Liver (tissue), 8 donors: ENCODE measurements at regions not wholly inside any gene's neighbourhood (a gene's known extent, or its start where the extent isn't known, plus 50 kb on each side); places are given as distances from the start of the nearest gene placed in this dataset.

Experiments used
- DNase-seq: peaks from one replicate; pipeline ENCODE4 v3.0.0-alpha.2; 2017; ENCODE audit warnings: low spot score
- H3K27ac ChIP-seq, 2 donors: one replicate each; pipeline ENCODE4 v1.7.0; 2013; ENCODE audit warnings: inconsistent platforms in 2 of 2, low read length in 2 of 2, control low read depth in 1 of 2, low read depth in 1 of 2, mild to moderate bottlenecking in 1 of 2
- H3K27me3 ChIP-seq, 4 donors: one replicate each; pipeline versions ENCODE4 v1.6.1 to v1.7.0; 2013; ENCODE audit warnings: low read length in 3 of 4, inconsistent platforms in 1 of 4, mild to moderate bottlenecking in 1 of 4, moderate library complexity in 1 of 4; ENCODE audit not compliant: control insufficient read depth in 4 of 4, insufficient read depth in 4 of 4
- H3K36me3 ChIP-seq, 4 donors: one replicate each; pipeline versions ENCODE4 v1.6.1 to v1.7.0; 2013; ENCODE audit warnings: low read length in 3 of 4, mild to moderate bottlenecking in 3 of 4, low read depth in 1 of 4, moderate library complexity in 1 of 4; ENCODE audit not compliant: control insufficient read depth in 4 of 4, insufficient read depth in 3 of 4
- H3K4me1 ChIP-seq, 4 donors: one replicate each; pipeline versions ENCODE4 v1.6.1 to v1.7.0; 2013; ENCODE audit warnings: low read length in 3 of 4, mild to moderate bottlenecking in 3 of 4, moderate library complexity in 1 of 4; ENCODE audit not compliant: control insufficient read depth in 4 of 4, insufficient read depth in 4 of 4
- H3K4me3 ChIP-seq, 3 donors: one replicate each; pipeline versions ENCODE4 v1.6.1 to v1.7.0; 2013; ENCODE audit warnings: low read length in 3 of 3, control low read depth in 1 of 3, low read depth in 1 of 3, mild to moderate bottlenecking in 1 of 3
- H3K9ac ChIP-seq, 2 donors: one replicate each; pipeline ENCODE4 v1.7.0; 2013; ENCODE audit warnings: low read length in 2 of 2, mild to moderate bottlenecking in 2 of 2, moderate library complexity in 2 of 2, control low read depth in 1 of 2, low read depth in 1 of 2
- H3K9me3 ChIP-seq, 4 donors: one replicate each; pipeline versions ENCODE4 v1.6.1 to v1.7.0; 2013; ENCODE audit warnings: low read length in 3 of 4; ENCODE audit not compliant: control insufficient read depth in 4 of 4
- ATF3 ChIP-seq: IDR thresholded peaks from 2 replicates; pipeline ENCODE4 v1.6.1; 2016; ENCODE audit warnings: antibody characterized with exemption
- CTCF ChIP-seq: fragments of 150-350 bp; IDR thresholded peaks from 2 replicates; pipeline ENCODE4 v1.5.1; 2017; ENCODE audit warnings: improper control_type of control experiment, low read depth, low read length; ENCODE audit not compliant: missing input control
- EGR1 ChIP-seq, 2 donors: IDR thresholded peaks; 2 replicates each; pipeline ENCODE4 v1.6.1; 2016 to 2018; ENCODE audit warnings: antibody characterized with exemption in 2 of 2, low read depth in 2 of 2
- FOXA1 ChIP-seq: IDR thresholded peaks from 2 replicates; pipeline ENCODE4 v1.6.1; 2016; ENCODE audit warnings: antibody characterized with exemption
- FOXA2 ChIP-seq: IDR thresholded peaks from 2 replicates; pipeline ENCODE4 v1.6.1; 2016; ENCODE audit warnings: antibody characterized with exemption
- HNF4A ChIP-seq, 2 donors: conservative IDR thresholded peaks; 2 replicates each; pipeline ENCODE4 v1.6.1; 2016; ENCODE audit warnings: antibody characterized with exemption in 2 of 2, mild to moderate bottlenecking in 2 of 2
- HNF4G ChIP-seq: IDR thresholded peaks from 2 replicates; pipeline ENCODE4 v1.6.1; 2016; ENCODE audit warnings: antibody characterized with exemption
- JUND ChIP-seq, 2 donors: IDR thresholded peaks; 2 replicates each; pipeline ENCODE4 v1.6.1; 2016; ENCODE audit warnings: antibody characterized with exemption in 2 of 2
- MAX ChIP-seq: IDR thresholded peaks from 2 replicates; pipeline ENCODE4 v1.6.1; 2016; ENCODE audit warnings: antibody characterized with exemption
- NR2F2 ChIP-seq: IDR thresholded peaks from 2 replicates; pipeline ENCODE4 v1.6.1; 2016; ENCODE audit warnings: antibody characterized with exemption
- RAD21 ChIP-seq, 2 donors: IDR thresholded peaks; 2 replicates each; pipeline ENCODE4 v1.6.1; 2016; ENCODE audit warnings: antibody characterized with exemption in 2 of 2, mild to moderate bottlenecking in 2 of 2
- RXRA ChIP-seq, 2 donors: IDR thresholded peaks; 2 replicates each; pipeline ENCODE4 v1.6.1; 2017 to 2018; ENCODE audit warnings: antibody characterized with exemption in 2 of 2, mild to moderate bottlenecking in 1 of 2
- SP1 ChIP-seq: IDR thresholded peaks from 2 replicates; pipeline ENCODE4 v1.6.1; 2018; ENCODE audit warnings: antibody characterized with exemption, mild to moderate bottlenecking
- TAF1 ChIP-seq: conservative IDR thresholded peaks from 2 replicates; pipeline ENCODE4 v1.6.1; 2016; ENCODE audit warnings: antibody characterized with exemption, mild to moderate bottlenecking
- ZBTB33 ChIP-seq: IDR thresholded peaks from 2 replicates; pipeline ENCODE4 v1.6.1; 2016; ENCODE audit warnings: antibody characterized with exemption
- WGBS: extraction: QIAGEN DNeasy Blood & Tissue Kit; methylation state at CpG from one replicate; pipeline ENCODE4 v1.1.7; 2013; 5-methylcytosine and 5-hydroxymethylcytosine counted together
- donor health status: healthy.
- donor health status: healthy.
- donor health status: healthy.
- donor health status: healthy.
- donor health status: healthy.

GRCh38 chr13:39201180-39201579, 162.9 kb downstream of the NHLRC3 start:
- H3K9ac ChIP-seq = no peak overlapping the region
- H3K9me3 ChIP-seq = no peaks in the 10 kb centered on the region
- DNase-seq = no peak
- no peak overlapping the region for H3K4me3 ChIP-seq
- no peaks in the 10 kb centered on the region for H3K4me1 ChIP-seq
- no peaks in the 10 kb centered on the region for H3K36me3 ChIP-seq
- WGBS = 34% methylated on average over 4 of the region's 4 CpGs
- H3K27me3 ChIP-seq = no peaks in the 10 kb centered on the region
- TF ChIP-seq FOXA1 = no peak
- no peak for TF ChIP-seq MAX
- no peak for TF ChIP-seq FOXA2
- TF ChIP-seq ATF3 = no peak
- no peak overlapping the region for H3K27ac ChIP-seq

GRCh38 chr13:39202746-39203145, 164.5 kb downstream of the NHLRC3 start:
- WGBS = 77% methylated on average over 7 of the region's 7 CpGs
- H3K9ac ChIP-seq = no peak overlapping the region

GRCh38 chr13:39208636-39209035, 170.4 kb downstream of the NHLRC3 start:
- H3K9me3 ChIP-seq = no peaks in the 10 kb centered on the region
- H3K27ac ChIP-seq = no peak overlapping the region
- H3K9ac ChIP-seq = no peak overlapping the region
- H3K4me1 ChIP-seq = no peaks in the 10 kb centered on the region
- DNase-seq = no peak
- no peak overlapping the region for H3K4me3 ChIP-seq
- no peaks in the 10 kb centered on the region for H3K36me3 ChIP-seq
- H3K27me3 ChIP-seq = no peaks in the 10 kb centered on the region
- WGBS = 75% methylated on average over 4 of the region's 4 CpGs
- no peak for TF ChIP-seq HNF4A (conservative IDR thresholded peaks at IDR 0.05)
- no peak for TF ChIP-seq FOXA2
- TF ChIP-seq ATF3 = no peak
- TF ChIP-seq JUND (IDR thresholded peaks at IDR 0.05) = no peak
- TF ChIP-seq FOXA1 = no peak
- TF ChIP-seq MAX = no peak
- no peak for TF ChIP-seq SP1
- no peak for TF ChIP-seq HNF4G
- no peak for TF ChIP-seq CTCF
- no peak for TF ChIP-seq ZBTB33
- no peak for TF ChIP-seq EGR1 (IDR thresholded peaks at IDR 0.05; ENCODE audit: low read depth in 2 of 2)
- no peak for TF ChIP-seq TAF1
- no peak for TF ChIP-seq RAD21 (IDR thresholded peaks at IDR 0.05)
- TF ChIP-seq NR2F2 = no peak
- no peak for TF ChIP-seq RXRA (IDR thresholded peaks at IDR 0.05)

More at GRCh38 chr13:39202746-39203145, 164.5 kb downstream of the NHLRC3 start:
- Histone ChIP-seq H3K4me3 (no peak overlapping the region), H3K27me3 (no peaks in the 10 kb centered on the region), H3K9me3 (no peaks in the 10 kb centered on the region), H3K27ac (no peak overlapping the region), H3K36me3 (no peaks in the 10 kb centered on the region), H3K4me1 (no peaks in the 10 kb centered on the region)
- TF ChIP-seq ZBTB33 (no peak), RAD21 (IDR thresholded peaks at IDR 0.05) (no peak)
- no peak for DNase-seq
